B cell (primary cell): ENCODE measurements at regions not wholly inside any gene's neighbourhood (a gene's known extent, or its start where the extent isn't known, plus 50 kb on each side); places are given as distances from the start of the nearest gene placed in this dataset.

ENCODE experiments used
- EZH2 ChIP-seq: IDR thresholded peaks from 2 replicates; pipeline ENCODE4 v1.6.1; 2012; ENCODE audit warnings: borderline replicate concordance, low read depth, mild to moderate bottlenecking, moderate library complexity, low read length; ENCODE audit not compliant: insufficient read depth, poor library complexity, severe bottlenecking
- TF ChIP-seq, protein P1 (sequence below): fragments of 200-600 bp; IDR thresholded peaks from one replicate; pipeline ENCODE4 v1.8.0; 2022; ENCODE audit warnings: antibody characterized with exemption, mild to moderate bottlenecking

DNA sequence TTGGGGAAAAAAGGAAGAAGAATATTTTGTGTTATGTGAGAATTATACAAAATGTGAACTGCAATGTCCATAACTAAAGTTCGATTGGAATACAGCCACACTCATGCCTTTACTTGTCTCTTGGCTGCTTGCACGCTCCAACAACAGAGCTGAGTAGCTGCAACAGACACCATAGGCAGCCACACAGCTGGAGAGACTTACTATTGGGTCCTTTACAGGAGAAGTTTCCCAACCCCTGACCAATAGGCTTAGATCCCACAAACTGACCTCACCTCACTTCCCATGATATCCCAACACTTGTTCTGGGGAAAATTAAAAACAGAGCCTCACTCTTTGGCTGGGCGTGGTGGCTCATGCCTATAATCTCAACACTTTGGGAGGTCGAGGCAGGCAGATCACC is 213.8 kb downstream of the SH3BP4 start:
- no peak for TF ChIP-seq EZH2
- TF ChIP-seq, protein P1, sequence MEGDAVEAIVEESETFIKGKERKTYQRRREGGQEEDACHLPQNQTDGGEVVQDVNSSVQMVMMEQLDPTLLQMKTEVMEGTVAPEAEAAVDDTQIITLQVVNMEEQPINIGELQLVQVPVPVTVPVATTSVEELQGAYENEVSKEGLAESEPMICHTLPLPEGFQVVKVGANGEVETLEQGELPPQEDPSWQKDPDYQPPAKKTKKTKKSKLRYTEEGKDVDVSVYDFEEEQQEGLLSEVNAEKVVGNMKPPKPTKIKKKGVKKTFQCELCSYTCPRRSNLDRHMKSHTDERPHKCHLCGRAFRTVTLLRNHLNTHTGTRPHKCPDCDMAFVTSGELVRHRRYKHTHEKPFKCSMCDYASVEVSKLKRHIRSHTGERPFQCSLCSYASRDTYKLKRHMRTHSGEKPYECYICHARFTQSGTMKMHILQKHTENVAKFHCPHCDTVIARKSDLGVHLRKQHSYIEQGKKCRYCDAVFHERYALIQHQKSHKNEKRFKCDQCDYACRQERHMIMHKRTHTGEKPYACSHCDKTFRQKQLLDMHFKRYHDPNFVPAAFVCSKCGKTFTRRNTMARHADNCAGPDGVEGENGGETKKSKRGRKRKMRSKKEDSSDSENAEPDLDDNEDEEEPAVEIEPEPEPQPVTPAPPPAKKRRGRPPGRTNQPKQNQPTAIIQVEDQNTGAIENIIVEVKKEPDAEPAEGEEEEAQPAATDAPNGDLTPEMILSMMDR: no peak
